ENCODE measurements at regions not wholly inside any gene's neighbourhood (a gene's known extent, or its start where the extent isn't known, plus 50 kb on each side); places are given as distances from the start of the nearest gene placed in this dataset.

- no peak for DNase-seq
- WGBS (ENCODE audit: insufficient coverage, low lambda C conversion rate), result 55% methylated on average over 3 of the region's 7 CpGs
Measured at GRCh38 chr1:93744299-93744988, 62.8 kb upstream of the BCAR3 start.

GRCh38 chr1:93743465-93743864, 61.8 kb upstream of the BCAR3 start:
- no peak for DNase-seq
- Histone ChIP-seq H3K9me3 (ENCODE audit: control insufficient read depth, low read depth, low read length) (peaks cover 7% of the 10 kb centered on the region), H3K4me3 (ENCODE audit: low read length) (no peak overlapping the region), H3K27me3 (ENCODE audit: control insufficient read depth, insufficient read depth, low read length) (no peaks in the 10 kb centered on the region), H3K4me1 (ENCODE audit: control insufficient read depth, insufficient read depth, low read length) (no peaks in the 10 kb centered on the region), H3K36me3 (ENCODE audit: control insufficient read depth, insufficient read depth, low read length) (no peaks in the 10 kb centered on the region), H3K27ac (ENCODE audit: low read length) (no peak overlapping the region)
- WGBS (ENCODE audit: insufficient coverage, low lambda C conversion rate), result no CpG with 5 or more reads among the region's 1 CpG

More at GRCh38 chr1:93744299-93744988, 62.8 kb upstream of the BCAR3 start:
- peaks cover 7% of the 10 kb centered on the region for H3K9me3 ChIP-seq (ENCODE audit: control insufficient read depth, low read depth, low read length)
- H3K4me1 ChIP-seq (ENCODE audit: control insufficient read depth, insufficient read depth, low read length), result no peaks in the 10 kb centered on the region
- no peaks in the 10 kb centered on the region for H3K27me3 ChIP-seq (ENCODE audit: control insufficient read depth, insufficient read depth, low read length)
- H3K4me3 ChIP-seq (ENCODE audit: low read length), result no peak overlapping the region
- H3K36me3 ChIP-seq (ENCODE audit: control insufficient read depth, insufficient read depth, low read length), result no peaks in the 10 kb centered on the region
- H3K27ac ChIP-seq (ENCODE audit: low read length), result no peak overlapping the region

DNA sequence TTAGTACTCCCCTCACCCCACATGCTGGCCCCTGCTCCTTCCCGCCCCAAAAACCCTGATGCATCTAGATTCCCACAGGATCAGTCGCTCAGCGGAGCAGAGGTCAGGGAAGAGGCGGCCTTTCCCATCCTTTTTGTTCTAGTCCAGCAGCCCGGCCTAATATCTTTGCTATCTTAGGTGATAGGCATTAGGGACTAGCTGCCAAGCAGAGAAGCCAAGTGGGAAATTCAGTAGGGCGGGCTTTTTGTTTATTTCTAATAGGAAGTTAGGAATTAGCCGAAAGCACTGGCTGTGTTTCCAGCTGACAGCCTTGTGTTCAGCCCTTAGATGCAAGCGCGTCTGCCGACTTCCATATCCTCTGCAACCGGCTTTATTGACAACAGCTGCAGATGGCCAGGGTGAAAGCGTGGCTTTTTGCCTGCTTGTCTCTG, 59.0 kb upstream of the BCAR3 start:
- H3K9me3 ChIP-seq (ENCODE audit: control insufficient read depth, low read depth, low read length), result no peaks in the 10 kb centered on the region
- no peak overlapping the region for H3K4me3 ChIP-seq (ENCODE audit: low read length)
- no peaks in the 10 kb centered on the region for H3K4me1 ChIP-seq (ENCODE audit: control insufficient read depth, insufficient read depth, low read length)
- no peaks in the 10 kb centered on the region for H3K27me3 ChIP-seq (ENCODE audit: control insufficient read depth, insufficient read depth, low read length)
- no peaks in the 10 kb centered on the region for H3K36me3 ChIP-seq (ENCODE audit: control insufficient read depth, insufficient read depth, low read length)
- no CpG with 5 or more reads among the region's 12 CpGs for WGBS (ENCODE audit: insufficient coverage, low lambda C conversion rate)
- no peak for DNase-seq
- no peak overlapping the region for H3K27ac ChIP-seq (ENCODE audit: low read length)

GRCh38 chr1:93740157-93740556, 58.5 kb upstream of the BCAR3 start:
- H3K9me3 ChIP-seq (ENCODE audit: control insufficient read depth, low read depth, low read length), result no peaks in the 10 kb centered on the region
- H3K36me3 ChIP-seq (ENCODE audit: control insufficient read depth, insufficient read depth, low read length), result no peaks in the 10 kb centered on the region
- H3K4me3 ChIP-seq (ENCODE audit: low read length), result no peak overlapping the region
- H3K4me1 ChIP-seq (ENCODE audit: control insufficient read depth, insufficient read depth, low read length), result no peaks in the 10 kb centered on the region
- no CpG with 5 or more reads among the region's 3 CpGs for WGBS (ENCODE audit: insufficient coverage, low lambda C conversion rate)
- no peak overlapping the region for H3K27ac ChIP-seq (ENCODE audit: low read length)
- no peak for DNase-seq
- H3K27me3 ChIP-seq (ENCODE audit: control insufficient read depth, insufficient read depth, low read length), result no peaks in the 10 kb centered on the region

- Histone ChIP-seq H3K4me3 (ENCODE audit: low read length) (no peak overlapping the region), H3K4me1 (ENCODE audit: control insufficient read depth, insufficient read depth, low read length) (no peaks in the 10 kb centered on the region), H3K36me3 (ENCODE audit: control insufficient read depth, insufficient read depth, low read length) (no peaks in the 10 kb centered on the region), H3K27ac (ENCODE audit: low read length) (no peak overlapping the region), H3K9me3 (ENCODE audit: control insufficient read depth, low read depth, low read length) (no peaks in the 10 kb centered on the region), H3K27me3 (ENCODE audit: control insufficient read depth, insufficient read depth, low read length) (no peaks in the 10 kb centered on the region)
- WGBS (ENCODE audit: insufficient coverage, low lambda C conversion rate), result no CpG with 5 or more reads among the region's 5 CpGs
- DNase-seq, result no peak
Measured at GRCh38 chr1:93739472-93739871, 57.8 kb upstream of the BCAR3 start.

GRCh38 chr1:93738926-93739325, 57.3 kb upstream of the BCAR3 start:
- WGBS (ENCODE audit: insufficient coverage, low lambda C conversion rate), result no CpG with 5 or more reads among the region's 5 CpGs
- H3K36me3 ChIP-seq (ENCODE audit: control insufficient read depth, insufficient read depth, low read length), result no peaks in the 10 kb centered on the region
- no peak overlapping the region for H3K27ac ChIP-seq (ENCODE audit: low read length)
- DNase-seq, result no peak
- no peaks in the 10 kb centered on the region for H3K4me1 ChIP-seq (ENCODE audit: control insufficient read depth, insufficient read depth, low read length)
- no peaks in the 10 kb centered on the region for H3K27me3 ChIP-seq (ENCODE audit: control insufficient read depth, insufficient read depth, low read length)
- no peaks in the 10 kb centered on the region for H3K9me3 ChIP-seq (ENCODE audit: control insufficient read depth, low read depth, low read length)
- no peak overlapping the region for H3K4me3 ChIP-seq (ENCODE audit: low read length)

DNA sequence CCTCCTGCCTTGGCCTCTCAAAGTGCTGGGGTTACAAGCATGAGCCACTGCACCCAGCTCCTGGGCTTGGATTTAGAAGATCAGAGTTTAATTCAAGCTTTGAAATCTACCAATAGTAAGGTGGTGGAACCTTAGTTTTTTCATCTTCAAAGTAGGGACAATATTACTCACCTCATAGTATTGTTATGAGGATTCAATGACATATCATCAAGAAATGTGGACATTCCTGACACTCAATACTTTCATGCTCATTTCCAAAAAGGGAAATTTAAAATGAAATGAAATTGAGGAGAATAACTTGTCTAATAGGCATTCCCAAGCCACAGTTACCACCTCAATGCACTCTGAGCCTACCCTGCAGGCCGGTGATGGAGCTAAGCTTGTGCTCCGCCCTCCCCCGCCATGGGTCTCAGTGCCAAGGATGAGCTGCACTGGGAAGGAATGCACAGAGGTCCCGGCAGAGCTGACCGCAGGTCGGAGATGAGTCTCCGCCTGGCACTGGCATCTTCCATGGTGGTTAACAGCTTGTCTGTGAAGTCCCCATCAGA, 56.5 kb upstream of the BCAR3 start:
- no peak for DNase-seq
- H3K9me3 ChIP-seq (ENCODE audit: control insufficient read depth, low read depth, low read length), result no peaks in the 10 kb centered on the region
- no peaks in the 10 kb centered on the region for H3K4me1 ChIP-seq (ENCODE audit: control insufficient read depth, insufficient read depth, low read length)
- no peak overlapping the region for H3K27ac ChIP-seq (ENCODE audit: low read length)
- no peaks in the 10 kb centered on the region for H3K27me3 ChIP-seq (ENCODE audit: control insufficient read depth, insufficient read depth, low read length)
- H3K36me3 ChIP-seq (ENCODE audit: control insufficient read depth, insufficient read depth, low read length), result no peaks in the 10 kb centered on the region
- no CpG with 5 or more reads among the region's 7 CpGs for WGBS (ENCODE audit: insufficient coverage, low lambda C conversion rate)
- no peak overlapping the region for H3K4me3 ChIP-seq (ENCODE audit: low read length)

GRCh38 chr1:93735722-93736121, 54.1 kb upstream of the BCAR3 start:
- WGBS (ENCODE audit: insufficient coverage, low lambda C conversion rate), result 100% methylated on average over 1 of the region's 3 CpGs
- H3K4me3 ChIP-seq (ENCODE audit: low read length), result no peak overlapping the region
- no peaks in the 10 kb centered on the region for H3K4me1 ChIP-seq (ENCODE audit: control insufficient read depth, insufficient read depth, low read length)
- H3K27ac ChIP-seq (ENCODE audit: low read length), result no peak overlapping the region
- no peaks in the 10 kb centered on the region for H3K27me3 ChIP-seq (ENCODE audit: control insufficient read depth, insufficient read depth, low read length)
- H3K9me3 ChIP-seq (ENCODE audit: control insufficient read depth, low read depth, low read length), result no peaks in the 10 kb centered on the region
- H3K36me3 ChIP-seq (ENCODE audit: control insufficient read depth, insufficient read depth, low read length), result no peaks in the 10 kb centered on the region
- DNase-seq, result no peak

GRCh38 chr1:93734999-93735398, 53.4 kb upstream of the BCAR3 start:
- no peak overlapping the region for H3K4me3 ChIP-seq (ENCODE audit: low read length)
- H3K36me3 ChIP-seq (ENCODE audit: control insufficient read depth, insufficient read depth, low read length), result no peaks in the 10 kb centered on the region
- no peak overlapping the region for H3K27ac ChIP-seq (ENCODE audit: low read length)
- H3K27me3 ChIP-seq (ENCODE audit: control insufficient read depth, insufficient read depth, low read length), result no peaks in the 10 kb centered on the region
- no peaks in the 10 kb centered on the region for H3K4me1 ChIP-seq (ENCODE audit: control insufficient read depth, insufficient read depth, low read length)
- no CpG with 5 or more reads among the region's 2 CpGs for WGBS (ENCODE audit: insufficient coverage, low lambda C conversion rate)
- H3K9me3 ChIP-seq (ENCODE audit: control insufficient read depth, low read depth, low read length), result no peaks in the 10 kb centered on the region
- no peak for DNase-seq

DNA sequence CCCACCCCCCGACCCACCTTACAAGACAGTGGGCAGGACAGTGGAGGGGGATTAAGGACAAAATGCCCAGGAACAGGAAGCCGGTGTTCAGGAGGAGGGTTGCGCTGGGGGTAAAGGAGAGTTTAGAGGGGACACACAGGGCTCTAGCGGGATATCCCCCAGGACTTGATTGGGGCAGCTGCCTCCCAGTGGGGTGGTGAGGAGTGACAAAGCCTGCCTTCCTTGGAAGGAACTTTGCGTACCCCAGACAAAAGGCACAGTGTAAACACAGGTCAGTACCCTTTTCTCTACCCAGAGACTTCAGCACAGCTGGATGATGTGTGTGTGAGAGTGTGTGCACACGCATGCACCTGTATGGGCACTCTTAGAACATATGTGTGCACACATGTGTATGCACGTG, 51.7 kb upstream of the BCAR3 start:
- DNase-seq, result no peak
- H3K9me3 ChIP-seq (ENCODE audit: control insufficient read depth, low read depth, low read length), result no peaks in the 10 kb centered on the region

GRCh38 chr1:93732514-93732913, 50.9 kb upstream of the BCAR3 start:
- H3K27me3 ChIP-seq (ENCODE audit: control insufficient read depth, insufficient read depth, low read length), result no peaks in the 10 kb centered on the region
- H3K27ac ChIP-seq (ENCODE audit: low read length), result no peak overlapping the region
- 57% methylated on average over 3 of the region's 4 CpGs for WGBS (ENCODE audit: insufficient coverage, low lambda C conversion rate)
- DNase-seq, result no peak
- no peaks in the 10 kb centered on the region for H3K36me3 ChIP-seq (ENCODE audit: control insufficient read depth, insufficient read depth, low read length)
- H3K4me1 ChIP-seq (ENCODE audit: control insufficient read depth, insufficient read depth, low read length), result no peaks in the 10 kb centered on the region
- no peak overlapping the region for H3K4me3 ChIP-seq (ENCODE audit: low read length)
- H3K9me3 ChIP-seq (ENCODE audit: control insufficient read depth, low read depth, low read length), result no peaks in the 10 kb centered on the region

More for the DNA sequence above, 51.7 kb upstream of the BCAR3 start:
- H3K4me3 ChIP-seq (ENCODE audit: low read length), result no peak overlapping the region
- no peaks in the 10 kb centered on the region for H3K27me3 ChIP-seq (ENCODE audit: control insufficient read depth, insufficient read depth, low read length)
- H3K36me3 ChIP-seq (ENCODE audit: control insufficient read depth, insufficient read depth, low read length), result no peaks in the 10 kb centered on the region
- WGBS (ENCODE audit: insufficient coverage, low lambda C conversion rate), result 100% methylated on average over 2 of the region's 7 CpGs
- H3K4me1 ChIP-seq (ENCODE audit: control insufficient read depth, insufficient read depth, low read length), result no peaks in the 10 kb centered on the region
- no peak overlapping the region for H3K27ac ChIP-seq (ENCODE audit: low read length)
